HFF-Myc (cell line): ENCODE measurements at regions not wholly inside any gene's neighbourhood (a gene's known extent, or its start where the extent isn't known, plus 50 kb on each side); places are given as distances from the start of the nearest gene placed in this dataset.

Experiments
- DNase-seq: peaks from one replicate; pipeline ENCODE4 v3.0.0-alpha.2; 2011; ENCODE audit warnings: low read depth; ENCODE audit errors: extremely low read depth
- H3K4me3 ChIP-seq: replicated peaks from 2 replicates; pipeline ENCODE4 v1.5.1; 2011; ENCODE audit warnings: low read depth, mild to moderate bottlenecking, control low read depth, low read length
- CTCF ChIP-seq: IDR thresholded peaks from 2 replicates; pipeline ENCODE4 v1.5.1; 2012; ENCODE audit warnings: mild to moderate bottlenecking, low read depth, low read length, control low read depth; ENCODE audit errors: missing control alignments

GRCh38 chrX:129188231-129188630 lies 335.1 kb downstream of the SMARCA1 start:
- DNase-seq, result no peak
- no peak for TF ChIP-seq CTCF
- no peak overlapping the region for H3K4me3 ChIP-seq

GRCh38 chrX:129176710-129177109 lies 346.6 kb downstream of the SMARCA1 start:
- no peak for TF ChIP-seq CTCF
- no peak for DNase-seq
- no peak overlapping the region for H3K4me3 ChIP-seq

- no peak overlapping the region for H3K4me3 ChIP-seq
- TF ChIP-seq CTCF, result no peak
- no peak for DNase-seq
Observed at GRCh38 chrX:129161108-129161507, 362.2 kb downstream of the SMARCA1 start.

- DNase-seq, result no peak
Observed at GRCh38 chrX:129158505-129158904, 364.8 kb downstream of the SMARCA1 start.

GRCh38 chrX:129145840-129146272 lies 377.4 kb downstream of the SMARCA1 start:
- H3K4me3 ChIP-seq, result no peak overlapping the region
- TF ChIP-seq CTCF, result no peak
- DNase-seq, result no peak

More at GRCh38 chrX:129158505-129158904, 364.8 kb downstream of the SMARCA1 start:
- H3K4me3 ChIP-seq, result no peak overlapping the region
- TF ChIP-seq CTCF, result no peak

- no peak for TF ChIP-seq CTCF
- no peak overlapping the region for H3K4me3 ChIP-seq
- no peak for DNase-seq
Observed at GRCh38 chrX:129145385-129145784, 377.9 kb downstream of the SMARCA1 start.
